DMS153 treated with DMSO at 0.1 percent for 48 hours (cell line): ENCODE measurements at regions not wholly inside any gene's neighbourhood (a gene's known extent, or its start where the extent isn't known, plus 50 kb on each side); places are given as distances from the start of the nearest gene placed in this dataset.

Experiments used
- DNase-seq: peaks from one replicate; lab custom pipeline; 2025; ENCODE audit not compliant: unreplicated experiment; lab: John Stamatoyannopoulos, UW

- DNase-seq, result no peak
These were observed 204.0 kb upstream of the TSHZ3 start for GRCh38 chr19:31553112-31553845.

GRCh38 chr19:31553846-31554215 lies 204.6 kb upstream of the TSHZ3 start:
- no peak for DNase-seq

- no peak for DNase-seq
These were observed 205.1 kb upstream of the TSHZ3 start for GRCh38 chr19:31554360-31554759.

GRCh38 chr19:31555634-31556215 lies 206.5 kb upstream of the TSHZ3 start:
- DNase-seq, result no peak

GRCh38 chr19:31559494-31559893 lies 210.3 kb upstream of the TSHZ3 start:
- DNase-seq, result no peak

GRCh38 chr19:31560086-31561060 lies 211.1 kb upstream of the TSHZ3 start:
- no peak for DNase-seq

GRCh38 chr19:31562966-31563612 lies 213.9 kb upstream of the TSHZ3 start:
- no peak for DNase-seq

GRCh38 chr19:31567776-31568175 lies 218.5 kb upstream of the TSHZ3 start:
- DNase-seq, result no peak

- no peak for DNase-seq
These were observed 219.5 kb upstream of the TSHZ3 start for GRCh38 chr19:31568724-31569123.

- DNase-seq, result no peak
These were observed 221.5 kb upstream of the TSHZ3 start for GRCh38 chr19:31570718-31571117.

GRCh38 chr19:31572102-31572975 lies 223.1 kb upstream of the TSHZ3 start:
- no peak for DNase-seq

GRCh38 chr19:31572976-31573298 lies 223.7 kb upstream of the TSHZ3 start:
- DNase-seq, result no peak

- DNase-seq, result no peak
These were observed 225.2 kb upstream of the TSHZ3 start for GRCh38 chr19:31574251-31574973.

GRCh38 chr19:31575846-31576335 lies 226.7 kb upstream of the TSHZ3 start:
- DNase-seq, result no peak

GRCh38 chr19:31578326-31578725 lies 229.1 kb upstream of the TSHZ3 start:
- DNase-seq, result no peak

GRCh38 chr19:31583148-31583547 lies 233.9 kb upstream of the TSHZ3 start:
- DNase-seq, result no peak

- no peak for DNase-seq
These were observed 237.0 kb upstream of the TSHZ3 start for GRCh38 chr19:31586282-31586681.

- DNase-seq, result no peak
These were observed 239.9 kb upstream of the TSHZ3 start for GRCh38 chr19:31589109-31589508.

GRCh38 chr19:31591258-31591657 lies 242.0 kb upstream of the TSHZ3 start:
- no peak for DNase-seq

GRCh38 chr19:31592456-31592855 lies 243.2 kb upstream of the TSHZ3 start:
- no peak for DNase-seq
